Retina (tissue), 1 donor: ENCODE measurements at regions not wholly inside any gene's neighbourhood (a gene's known extent, or its start where the extent isn't known, plus 50 kb on each side); places are given as distances from the start of the nearest gene placed in this dataset.
"Not testable (repeated sequence)": the region's sequence is repeated elsewhere in the genome, so short reads cannot be mapped to it uniquely, and the experiment has no call there.

Experiments
- DNase-seq: peaks from one replicate; pipeline ENCODE4 v3.0.0-alpha.2; 2016

GRCh38 chr17:30578015-30578717, 101.0 kb downstream of the GOSR1 start:
- DNase-seq = not testable (repeated sequence)
